Mesenteric fat pad (tissue), 1 donor: ENCODE measurements at regions not wholly inside any gene's neighbourhood (a gene's known extent, or its start where the extent isn't known, plus 50 kb on each side); places are given as distances from the start of the nearest gene placed in this dataset.
"Not testable (repeated sequence)": the region's sequence is repeated elsewhere in the genome, so short reads cannot be mapped to it uniquely, and the experiment has no call there.

Experiments used
- DNase-seq: peaks from one replicate; pipeline ENCODE4 v3.0.0-alpha.2; 2020; ENCODE audit warnings: low spot score
- donor health status: DM: yes; HTN: yes; CAD: no.

- not testable (repeated sequence) for DNase-seq
Observed at GRCh38 chr14:19511055-19511454, 76.9 kb upstream of the POTEG start.

GRCh38 chr14:19489475-19489874, 55.3 kb upstream of the POTEG start:
- peak; percentile 9 for DNase-seq

- DNase-seq = peak; percentile 47
Observed at GRCh38 chr14:19488457-19488856, 54.3 kb upstream of the POTEG start.

GRCh38 chr14:19487690-19488089, 53.5 kb upstream of the POTEG start:
- DNase-seq = not testable (repeated sequence)

GRCh38 chr14:19487265-19487664, 53.1 kb upstream of the POTEG start:
- peak; percentile 76 for DNase-seq

- peak; percentile 86 for DNase-seq
Observed at GRCh38 chr14:19485346-19485745, 51.2 kb upstream of the POTEG start.
